SU-DHL-6 (cell line): ENCODE measurements at regions not wholly inside any gene's neighbourhood (a gene's known extent, or its start where the extent isn't known, plus 50 kb on each side); places are given as distances from the start of the nearest gene placed in this dataset.

Experiments
- H2AFZ ChIP-seq: fragments of 200-600 bp; sonication (generic); 2 replicates; pipeline ENCODE4 v1.6.1; 2014; ENCODE audit warnings: low read depth, mild to moderate bottlenecking, moderate library complexity, mixed read lengths, antibody characterized with exemption, low read length; ENCODE audit not compliant: severe bottlenecking
- H3F3A ChIP-seq: fragments of 200-600 bp; shearing (Covaris generic); 2 replicates; pipeline ENCODE4 v1.6.0; 2016; ENCODE audit warnings: antibody characterized with exemption, mild to moderate bottlenecking; ENCODE audit not compliant: insufficient read depth
- H3K27ac ChIP-seq: fragments of 200-600 bp; sonication (generic); 2 replicates; pipeline ENCODE4 v1.5.1; 2016; ENCODE audit warnings: low read depth, mild to moderate bottlenecking, low read length, moderate library complexity, mixed read lengths
- H3K27me3 ChIP-seq: fragments of 200-600 bp; sonication (generic), shearing (Covaris generic); 2 replicates; pipeline ENCODE4 v1.6.0; 2014; ENCODE audit warnings: mild to moderate bottlenecking, low read length
- H3K36me3 ChIP-seq: fragments of 200-600 bp; sonication (generic); 2 replicates; pipeline ENCODE4 v1.6.1; 2014; ENCODE audit warnings: mild to moderate bottlenecking, low read length, mixed read lengths
- H3K4me2 ChIP-seq: fragments of 300-600, 200-600 bp; shearing (Covaris generic), sonication (generic); 2 replicates; pipeline ENCODE4 v1.6.0; 2014; ENCODE audit warnings: low read length, low read depth, mild to moderate bottlenecking; ENCODE audit not compliant: poor library complexity, severe bottlenecking
- H3K4me3 ChIP-seq: fragments of 200-600 bp; sonication (generic); 2 replicates; pipeline ENCODE4 v1.5.1; 2014; ENCODE audit warnings: antibody characterized with exemption, low read length, mild to moderate bottlenecking, mixed read lengths; ENCODE audit not compliant: insufficient read depth, poor library complexity, severe bottlenecking
- H3K79me2 ChIP-seq: fragments of 200-600 bp; sonication (generic); 2 replicates; pipeline ENCODE4 v1.6.1; 2014; ENCODE audit warnings: mild to moderate bottlenecking, low read length, moderate library complexity; ENCODE audit not compliant: insufficient read depth
- H3K9ac ChIP-seq: fragments of 200-600 bp; sonication (generic); 2 replicates; pipeline ENCODE4 v1.7.0; 2014; ENCODE audit warnings: mild to moderate bottlenecking, low read length
- H3K9me2 ChIP-seq: fragments of 200-600 bp; sonication (generic); replicated peaks from 2 replicates; pipeline ENCODE4 v1.6.1; 2014; ENCODE audit warnings: low read length; ENCODE audit not compliant: insufficient read depth
- H3K9me3 ChIP-seq: fragments of 200-600 bp; sonication (generic); 2 replicates; pipeline ENCODE4 v1.6.1; 2014; ENCODE audit warnings: low read length, mixed read lengths; ENCODE audit not compliant: insufficient read depth
- H4K20me1 ChIP-seq: fragments of 200-600 bp; sonication (generic); 2 replicates; pipeline ENCODE4 v1.6.1; 2014; ENCODE audit warnings: low read depth, mild to moderate bottlenecking, antibody characterized with exemption, low read length, moderate library complexity, mixed read lengths
- CTCF ChIP-seq: fragments of 200-600 bp; sonication (generic); IDR thresholded peaks from one replicate; pipeline ENCODE4 v1.5.1; 2017; ENCODE audit warnings: antibody characterized with exemption, mild to moderate bottlenecking, low read length, moderate library complexity; ENCODE audit not compliant: insufficient read depth, poor library complexity, severe bottlenecking
- EZH2phosphoT487 ChIP-seq: fragments of 200-600 bp; sonication (generic), shearing (Covaris generic); conservative IDR thresholded peaks from 2 replicates; pipeline ENCODE4 v1.6.1; 2018; ENCODE audit warnings: mild to moderate bottlenecking, antibody characterized with exemption, low read length, moderate library complexity, mixed read lengths

- H3K4me2 ChIP-seq, result no peak overlapping the region
These were observed 206.4 kb upstream of the IL15 start for GRCh38 chr4:141429933-141430332.

DNA sequence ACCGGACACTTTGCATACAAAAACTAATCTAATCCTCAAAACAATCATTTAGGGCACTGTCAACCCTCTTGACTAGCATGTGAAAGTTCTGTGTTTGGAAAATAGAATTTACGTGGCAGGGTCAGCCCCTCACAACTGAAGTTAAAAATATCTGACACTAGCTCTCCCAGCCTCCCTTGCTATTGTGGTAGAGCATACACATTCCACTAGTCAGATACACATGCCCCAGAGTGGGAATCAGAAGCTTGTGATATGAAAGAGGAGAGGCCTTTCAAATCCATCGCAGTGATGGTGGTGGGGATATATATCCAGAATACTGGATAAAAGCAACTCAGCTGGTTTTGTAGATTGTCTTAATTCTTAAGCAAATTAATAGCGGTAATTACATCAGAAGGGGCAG lies 205.7 kb upstream of the IL15 start:
- no peaks in the 10 kb centered on the region for H3K27me3 ChIP-seq
- H3K27ac ChIP-seq, result no peak overlapping the region
- H3K36me3 ChIP-seq, result no peaks in the 10 kb centered on the region
- H3F3A ChIP-seq, result no peaks in the 10 kb centered on the region
- no peak overlapping the region for H3K4me3 ChIP-seq
- no peaks in the 10 kb centered on the region for H3K9me2 ChIP-seq
- H3K9me3 ChIP-seq, result no peaks in the 10 kb centered on the region
- H3K4me2 ChIP-seq, result no peak overlapping the region
- H4K20me1 ChIP-seq, result no peaks in the 10 kb centered on the region
- no peak overlapping the region for H2AFZ ChIP-seq
- H3K79me2 ChIP-seq, result no peaks in the 10 kb centered on the region
- H3K9ac ChIP-seq, result no peak overlapping the region
- TF ChIP-seq CTCF (no peak), EZH2phosphoT487 (no peak)

More at GRCh38 chr4:141429933-141430332, 206.4 kb upstream of the IL15 start:
- Histone ChIP-seq H3K9me3 (no peaks in the 10 kb centered on the region), H3K27ac (no peak overlapping the region), H3K27me3 (no peaks in the 10 kb centered on the region), H3F3A (no peaks in the 10 kb centered on the region), H4K20me1 (no peaks in the 10 kb centered on the region), H3K79me2 (no peaks in the 10 kb centered on the region), H2AFZ (no peak overlapping the region), H3K4me3 (no peak overlapping the region), H3K9me2 (no peaks in the 10 kb centered on the region), H3K36me3 (no peaks in the 10 kb centered on the region), H3K9ac (no peak overlapping the region)
- TF ChIP-seq EZH2phosphoT487 (no peak), CTCF (no peak)

DNA sequence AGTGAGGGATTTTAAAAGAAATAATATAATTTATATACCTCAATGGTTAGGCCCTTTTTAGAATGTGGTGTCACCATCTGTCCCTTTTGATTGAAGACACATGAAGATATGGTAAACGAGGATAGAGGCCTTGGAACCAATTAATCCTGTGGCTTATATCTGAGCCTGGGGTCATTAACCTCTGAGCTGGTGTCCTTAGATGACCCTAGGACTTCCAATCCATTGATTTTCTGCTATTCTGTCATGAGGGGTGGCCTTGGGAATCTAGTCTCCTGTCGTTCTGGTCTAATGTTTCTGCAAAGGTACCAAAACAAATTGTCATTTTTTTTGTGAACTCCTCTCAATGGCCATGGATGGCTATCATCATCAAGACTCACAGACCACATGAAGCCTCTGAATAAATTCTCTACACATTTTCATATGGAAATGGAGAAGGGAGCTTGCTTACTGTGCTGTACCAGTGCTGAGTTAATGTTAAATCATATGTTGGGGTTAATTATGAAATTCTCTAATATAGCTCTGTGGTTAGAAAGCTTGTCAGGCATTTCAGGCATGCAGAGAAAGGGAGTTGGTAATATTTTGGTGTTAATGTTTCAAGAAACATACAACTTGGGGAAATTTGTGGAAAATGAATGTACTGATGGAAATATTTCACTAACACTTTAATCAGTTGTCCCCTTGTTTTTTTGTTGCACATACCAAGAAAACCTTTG lies 204.2 kb upstream of the IL15 start:
- Histone ChIP-seq H3K79me2 (no peaks in the 10 kb centered on the region), H3F3A (no peaks in the 10 kb centered on the region), H3K4me2 (no peak overlapping the region)

More for the DNA sequence above, 204.2 kb upstream of the IL15 start:
- no peak overlapping the region for H2AFZ ChIP-seq
- H3K9me2 ChIP-seq, result no peaks in the 10 kb centered on the region
- H3K27me3 ChIP-seq, result no peaks in the 10 kb centered on the region
- no peak overlapping the region for H3K9ac ChIP-seq
- H3K4me3 ChIP-seq, result no peak overlapping the region
- no peaks in the 10 kb centered on the region for H4K20me1 ChIP-seq
- H3K9me3 ChIP-seq, result no peaks in the 10 kb centered on the region
- H3K27ac ChIP-seq, result no peak overlapping the region
- no peaks in the 10 kb centered on the region for H3K36me3 ChIP-seq
- TF ChIP-seq EZH2phosphoT487, result no peak
- TF ChIP-seq CTCF, result no peak
